ENCODE measurements at regions not wholly inside any gene's neighbourhood (a gene's known extent, or its start where the extent isn't known, plus 50 kb on each side); places are given as distances from the start of the nearest gene placed in this dataset.

- no peak overlapping the region for H3K4me3 ChIP-seq (ENCODE audit: low read depth, low read length)
- no peak for DNase-seq (ENCODE audit: low read depth, low spot score)
- in situ Hi-C loops (cut with HindIII; ENCODE audit: low sequenced_read_pairs) = no loop called here
- TF ChIP-seq, protein P1, sequence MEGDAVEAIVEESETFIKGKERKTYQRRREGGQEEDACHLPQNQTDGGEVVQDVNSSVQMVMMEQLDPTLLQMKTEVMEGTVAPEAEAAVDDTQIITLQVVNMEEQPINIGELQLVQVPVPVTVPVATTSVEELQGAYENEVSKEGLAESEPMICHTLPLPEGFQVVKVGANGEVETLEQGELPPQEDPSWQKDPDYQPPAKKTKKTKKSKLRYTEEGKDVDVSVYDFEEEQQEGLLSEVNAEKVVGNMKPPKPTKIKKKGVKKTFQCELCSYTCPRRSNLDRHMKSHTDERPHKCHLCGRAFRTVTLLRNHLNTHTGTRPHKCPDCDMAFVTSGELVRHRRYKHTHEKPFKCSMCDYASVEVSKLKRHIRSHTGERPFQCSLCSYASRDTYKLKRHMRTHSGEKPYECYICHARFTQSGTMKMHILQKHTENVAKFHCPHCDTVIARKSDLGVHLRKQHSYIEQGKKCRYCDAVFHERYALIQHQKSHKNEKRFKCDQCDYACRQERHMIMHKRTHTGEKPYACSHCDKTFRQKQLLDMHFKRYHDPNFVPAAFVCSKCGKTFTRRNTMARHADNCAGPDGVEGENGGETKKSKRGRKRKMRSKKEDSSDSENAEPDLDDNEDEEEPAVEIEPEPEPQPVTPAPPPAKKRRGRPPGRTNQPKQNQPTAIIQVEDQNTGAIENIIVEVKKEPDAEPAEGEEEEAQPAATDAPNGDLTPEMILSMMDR (IDR thresholded peaks at IDR 0.05; ENCODE audit: low read depth, low read length) = no peak
Measured at GRCh38 chr6:21694168-21694567, 100.6 kb downstream of the SOX4 start.

GRCh38 chr6:21707524-21708319, 114.2 kb downstream of the SOX4 start:
- in situ Hi-C loops (cut with HindIII; ENCODE audit: low sequenced_read_pairs) = no loop called here
- TF ChIP-seq, protein P1 (IDR thresholded peaks at IDR 0.05; ENCODE audit: low read depth, low read length) = no peak
- DNase-seq (ENCODE audit: low read depth, low spot score) = no peak
- H3K4me3 ChIP-seq (ENCODE audit: low read depth, low read length) = no peak overlapping the region

DNA sequence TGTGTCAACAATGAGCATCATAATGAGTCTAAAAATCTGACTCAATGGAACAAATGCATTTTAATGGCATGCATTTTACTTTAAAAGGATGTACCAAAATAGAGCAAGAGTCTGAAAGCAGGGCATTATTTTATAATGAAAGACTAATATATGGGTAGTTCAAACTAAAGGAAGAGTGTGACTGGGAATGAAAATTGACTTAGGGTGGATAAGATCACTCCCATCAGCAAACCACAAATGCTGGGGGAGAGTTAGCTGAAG, 114.7 kb downstream of the SOX4 start:
- no peak for DNase-seq (ENCODE audit: low read depth, low spot score)
- no peak overlapping the region for H3K4me3 ChIP-seq (ENCODE audit: low read depth, low read length)
- TF ChIP-seq, protein P1 (IDR thresholded peaks at IDR 0.05; ENCODE audit: low read depth, low read length) = no peak
- in situ Hi-C loops (cut with HindIII; ENCODE audit: low sequenced_read_pairs) = no loop called here

GRCh38 chr6:21710216-21710615, 116.7 kb downstream of the SOX4 start:
- in situ Hi-C loops (cut with HindIII; ENCODE audit: low sequenced_read_pairs) = no loop called here
- DNase-seq (ENCODE audit: low read depth, low spot score) = no peak
- no peak overlapping the region for H3K4me3 ChIP-seq (ENCODE audit: low read depth, low read length)
- TF ChIP-seq, protein P1 (IDR thresholded peaks at IDR 0.05; ENCODE audit: low read depth, low read length) = no peak

DNA sequence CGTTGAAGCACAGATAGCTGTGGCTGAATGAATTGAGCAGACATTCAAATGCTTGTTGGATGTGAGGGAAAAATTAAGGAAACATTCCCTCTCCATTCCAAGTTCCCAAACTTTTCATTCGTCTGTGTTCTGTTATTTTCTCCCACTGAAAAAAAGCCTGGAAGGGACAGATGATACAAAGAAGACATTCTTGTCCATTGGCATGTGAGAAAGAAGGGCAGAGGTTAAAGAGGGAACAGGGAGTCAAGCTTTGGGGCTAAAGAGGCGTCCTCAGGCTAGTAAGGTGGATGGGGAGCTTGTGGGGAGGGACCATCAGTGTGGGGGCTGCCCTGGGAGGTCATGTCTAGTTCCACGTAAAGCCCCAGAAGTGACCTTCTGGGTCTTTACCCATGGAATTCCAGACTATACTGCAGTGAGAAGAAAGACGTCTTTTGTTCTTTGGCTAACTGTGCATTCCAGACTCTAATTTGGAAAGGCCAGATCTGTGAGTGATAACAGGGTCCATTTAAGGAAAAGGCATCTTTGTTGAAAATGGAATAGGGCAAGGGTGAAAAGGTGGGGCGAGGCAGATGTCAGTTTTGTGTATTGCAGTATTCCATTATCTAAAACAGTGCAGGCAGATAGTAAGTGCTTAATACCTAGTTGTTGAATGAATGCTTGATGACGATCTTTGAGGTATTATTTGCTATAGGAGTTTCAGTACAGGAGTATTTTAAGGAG, 117.5 kb downstream of the SOX4 start:
- TF ChIP-seq, protein P1 (IDR thresholded peaks at IDR 0.05; ENCODE audit: low read depth, low read length) = no peak
- H3K4me3 ChIP-seq (ENCODE audit: low read depth, low read length) = no peak overlapping the region

GRCh38 chr6:21712213-21712612, 118.7 kb downstream of the SOX4 start:
- H3K4me3 ChIP-seq (ENCODE audit: low read depth, low read length) = no peak overlapping the region
- in situ Hi-C loops (cut with HindIII; ENCODE audit: low sequenced_read_pairs) = no loop called here
- no peak for DNase-seq (ENCODE audit: low read depth, low spot score)
- TF ChIP-seq, protein P1 (IDR thresholded peaks at IDR 0.05; ENCODE audit: low read depth, low read length) = no peak

More for the DNA sequence above, 117.5 kb downstream of the SOX4 start:
- in situ Hi-C loops (cut with HindIII; ENCODE audit: low sequenced_read_pairs) = no loop called here
- DNase-seq (ENCODE audit: low read depth, low spot score) = no peak
